HCT116 (cell line): ENCODE measurements at regions not wholly inside any gene's neighbourhood (a gene's known extent, or its start where the extent isn't known, plus 50 kb on each side); places are given as distances from the start of the nearest gene placed in this dataset.

Source experiments
- ATAC-seq: fragments of 200-7000 bp; cut with Tn5 transposase; 2 replicates; pipeline ENCODE4 v1.9.1; 2020; ENCODE audit warnings: mild to moderate bottlenecking, moderate library complexity
- BruUV-seq: library from RNA; stranded (reverse); fragments of 400-500 nt; replicated peaks from 2 replicates; lab custom pipeline; 2021; lab: Mats Ljungman, UMichigan
- CTCF ChIA-PET: fragments of 300-600 bp; sonication (Branson Sonifier 250); formaldehyde crosslinking; loops from one replicate; lab custom pipeline; 2021; ENCODE audit warnings: antibody characterized with exemption; lab: Charles Lee
- POLR2A ChIA-PET: fragments of 300-600, 350-600 bp; sonication (Branson Sonifier 250); formaldehyde crosslinking; loops from one replicate; lab custom pipeline; 2021; ENCODE audit warnings: antibody characterized with exemption; lab: Charles Lee
- RAD21 ChIA-PET, 2 experiments: fragments of 300-600 bp; sonication (Branson Sonifier 250); formaldehyde crosslinking; loops; one replicate each; lab custom pipeline; 2023; ENCODE audit warnings: low total read pairs in 2 of 2; ENCODE audit not compliant: uncharacterized antibody in 2 of 2, unreplicated experiment in 2 of 2, low non-redundant PET in 1 of 2; lab: Charles Lee
- DNase-seq: peaks from one replicate; pipeline ENCODE4 v3.0.0-alpha.2; 2010; ENCODE audit warnings: low read depth, low spot score
- H2AFZ ChIP-seq: fragments of 200-600 bp; shearing (Covaris generic), sonication (generic); 2 replicates; pipeline ENCODE4 v1.6.1; 2017; ENCODE audit warnings: low read depth, mixed run types, mixed read lengths, antibody characterized with exemption, low read length; ENCODE audit not compliant: poor library complexity, severe bottlenecking
- H3K27ac ChIP-seq: 2 replicates; pipeline ENCODE4 v1.5.1; 2012; ENCODE audit warnings: low read depth, low read length
- H3K27me3 ChIP-seq: fragments of 200-600 bp; sonication (generic); 2 replicates; pipeline ENCODE4 v1.6.1; 2016; ENCODE audit warnings: mixed run types, low read length, mixed read lengths; ENCODE audit not compliant: insufficient read depth
- H3K36me3 ChIP-seq, 2 experiments: fragments of 200-500 bp in 1 of 2; fragments of 200-600 bp in 1 of 2; sonication (Bioruptor generic) in 1 of 2; sonication (generic) in 1 of 2; 2 replicates each; pipeline versions ENCODE4 v1.5.1 to v1.6.1; 2014 to 2016; ENCODE audit warnings: low read length in 2 of 2, inconsistent platforms in 1 of 2, mixed read lengths in 1 of 2, mixed run types in 1 of 2; ENCODE audit not compliant: insufficient read depth in 2 of 2, control insufficient read depth in 1 of 2
- H3K4me1 ChIP-seq, 2 experiments: fragments of 200-600 bp in 1 of 2; sonication (generic) in 1 of 2; 2 replicates each; pipeline versions ENCODE4 v1.5.1 to v1.6.1; 2012 to 2017; ENCODE audit warnings: low read length in 2 of 2, inconsistent platforms in 1 of 2, mild to moderate bottlenecking in 1 of 2, mixed read lengths in 1 of 2, mixed run types in 1 of 2, moderate library complexity in 1 of 2; ENCODE audit not compliant: insufficient read depth in 2 of 2, control insufficient read depth in 1 of 2
- H3K4me2 ChIP-seq: fragments of 200-600 bp; sonication (generic); 2 replicates; pipeline ENCODE4 v1.6.1; 2017; ENCODE audit warnings: mixed run types, low read length, mixed read lengths
- H3K4me3 ChIP-seq, 2 experiments: fragments of 200-600 bp in 1 of 2; sonication (generic) in 1 of 2; replicated peaks in 1 of 2; 2 replicates each; pipeline ENCODE4 v1.5.1; 2011 to 2016; ENCODE audit warnings: low read length in 2 of 2, control low read depth in 1 of 2, low read depth in 1 of 2, mild to moderate bottlenecking in 1 of 2, mixed read lengths in 1 of 2, mixed run types in 1 of 2
- H3K79me2 ChIP-seq: fragments of 200-600 bp; sonication (generic); 2 replicates; pipeline ENCODE4 v1.6.1; 2017; ENCODE audit warnings: mild to moderate bottlenecking, mixed run types, low read length, moderate library complexity, mixed read lengths; ENCODE audit not compliant: insufficient read depth
- H3K9ac ChIP-seq: fragments of 200-600 bp; sonication (generic); 2 replicates; pipeline ENCODE4 v1.6.1; 2016; ENCODE audit warnings: low read length, mixed read lengths
- H3K9me2 ChIP-seq: fragments of 200-600 bp; sonication (generic), shearing (Covaris generic); 2 replicates; pipeline ENCODE4 v1.6.1; 2017; ENCODE audit warnings: mixed run types, mild to moderate bottlenecking, moderate library complexity; ENCODE audit not compliant: insufficient read depth
- H3K9me3 ChIP-seq, 2 experiments: fragments of 200-500 bp in 1 of 2; fragments of 200-600 bp in 1 of 2; sonication (Bioruptor generic) in 1 of 2; sonication (generic) in 1 of 2; 2 replicates each; pipeline ENCODE4 v1.6.1; 2014 to 2017; ENCODE audit warnings: low read length in 2 of 2, mixed read lengths in 2 of 2, inconsistent platforms in 1 of 2, low read depth in 1 of 2, mild to moderate bottlenecking in 1 of 2, mixed run types in 1 of 2, moderate library complexity in 1 of 2; ENCODE audit not compliant: control insufficient read depth in 1 of 2, insufficient read depth in 1 of 2
- H4K20me1 ChIP-seq: fragments of 200-600 bp; sonication (generic), shearing (Covaris generic); 2 replicates; pipeline ENCODE4 v1.6.1; 2017; ENCODE audit warnings: mixed run types, mild to moderate bottlenecking, moderate library complexity; ENCODE audit not compliant: insufficient read depth
- EZH2phosphoT487 ChIP-seq: fragments of 200-600 bp; IDR thresholded peaks from 2 replicates; pipeline ENCODE4 v1.6.1; 2018; ENCODE audit warnings: antibody characterized with exemption, borderline replicate concordance
- JUND ChIP-seq: IDR thresholded peaks from 2 replicates; pipeline ENCODE4 v1.6.1; 2012
- RAD21 ChIP-seq: IDR thresholded peaks from 2 replicates; pipeline ENCODE4 v1.6.1; 2012; ENCODE audit warnings: low read depth, mild to moderate bottlenecking
- SRF ChIP-seq: IDR thresholded peaks from 2 replicates; pipeline ENCODE4 v1.6.1; 2012; ENCODE audit warnings: low read depth
- YY1 ChIP-seq: IDR thresholded peaks from 2 replicates; pipeline ENCODE4 v1.6.1; 2011; ENCODE audit warnings: low read length, low read depth, moderate library complexity, mild to moderate bottlenecking; ENCODE audit not compliant: insufficient replicate concordance; ENCODE audit errors: extremely low read depth
- intact Hi-C: fragments of 100-400 bp; cut with micrococcal nuclease; formaldehyde crosslinking; loops from 2 replicates; pipeline ENCODE4 v1.10.0; 2022
- TF ChIP-seq, protein P1 (sequence below): IDR thresholded peaks from 2 replicates; pipeline ENCODE4 v1.6.1; 2012; ENCODE audit warnings: low read depth
- TF ChIP-seq, protein P2 (sequence below), 3 experiments: fragments of 200-600 bp in 1 of 3; sonication (generic) in 1 of 3; IDR thresholded peaks in 2 of 3; conservative IDR thresholded peaks in 1 of 3; 2 replicates each; pipeline ENCODE4 v1.5.1; 2012 to 2017; ENCODE audit warnings: low read depth in 2 of 3, low read length in 2 of 3, antibody characterized with exemption in 1 of 3, borderline replicate concordance in 1 of 3, control low read depth in 1 of 3, mild to moderate bottlenecking in 1 of 3, mixed read lengths in 1 of 3, mixed run types in 1 of 3, moderate library complexity in 1 of 3; ENCODE audit not compliant: insufficient read depth in 1 of 3

DNA sequence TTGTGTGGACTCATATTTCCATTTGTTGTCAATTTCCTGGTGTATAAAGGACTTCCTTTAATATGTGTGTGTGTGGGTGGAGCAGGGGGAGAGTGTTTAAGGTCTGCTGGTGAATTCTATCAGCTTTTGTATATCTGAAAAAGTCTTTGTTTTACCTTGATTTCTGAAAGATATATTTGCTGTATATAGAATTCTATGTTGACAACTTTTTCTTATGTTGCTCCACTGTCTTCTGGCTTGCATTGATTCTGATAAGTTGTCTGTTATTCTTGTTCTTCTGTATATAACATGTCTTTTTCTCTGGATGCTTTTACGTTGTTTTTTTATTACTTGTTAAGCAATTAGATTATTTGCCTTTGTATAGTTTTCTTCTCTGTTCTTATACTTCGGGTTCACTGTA, 90.0 kb upstream of the CEP162 start:
- no peak for ATAC-seq
- H3K4me3 ChIP-seq: no peak overlapping the region
- no peak overlapping the region for H3K27ac ChIP-seq
- no peak overlapping the region for H3K4me2 ChIP-seq
- no peak overlapping the region for H2AFZ ChIP-seq
- H3K9me3 ChIP-seq: no peaks in the 10 kb centered on the region
- no peaks in the 10 kb centered on the region for H4K20me1 ChIP-seq
- TF ChIP-seq, protein P1, sequence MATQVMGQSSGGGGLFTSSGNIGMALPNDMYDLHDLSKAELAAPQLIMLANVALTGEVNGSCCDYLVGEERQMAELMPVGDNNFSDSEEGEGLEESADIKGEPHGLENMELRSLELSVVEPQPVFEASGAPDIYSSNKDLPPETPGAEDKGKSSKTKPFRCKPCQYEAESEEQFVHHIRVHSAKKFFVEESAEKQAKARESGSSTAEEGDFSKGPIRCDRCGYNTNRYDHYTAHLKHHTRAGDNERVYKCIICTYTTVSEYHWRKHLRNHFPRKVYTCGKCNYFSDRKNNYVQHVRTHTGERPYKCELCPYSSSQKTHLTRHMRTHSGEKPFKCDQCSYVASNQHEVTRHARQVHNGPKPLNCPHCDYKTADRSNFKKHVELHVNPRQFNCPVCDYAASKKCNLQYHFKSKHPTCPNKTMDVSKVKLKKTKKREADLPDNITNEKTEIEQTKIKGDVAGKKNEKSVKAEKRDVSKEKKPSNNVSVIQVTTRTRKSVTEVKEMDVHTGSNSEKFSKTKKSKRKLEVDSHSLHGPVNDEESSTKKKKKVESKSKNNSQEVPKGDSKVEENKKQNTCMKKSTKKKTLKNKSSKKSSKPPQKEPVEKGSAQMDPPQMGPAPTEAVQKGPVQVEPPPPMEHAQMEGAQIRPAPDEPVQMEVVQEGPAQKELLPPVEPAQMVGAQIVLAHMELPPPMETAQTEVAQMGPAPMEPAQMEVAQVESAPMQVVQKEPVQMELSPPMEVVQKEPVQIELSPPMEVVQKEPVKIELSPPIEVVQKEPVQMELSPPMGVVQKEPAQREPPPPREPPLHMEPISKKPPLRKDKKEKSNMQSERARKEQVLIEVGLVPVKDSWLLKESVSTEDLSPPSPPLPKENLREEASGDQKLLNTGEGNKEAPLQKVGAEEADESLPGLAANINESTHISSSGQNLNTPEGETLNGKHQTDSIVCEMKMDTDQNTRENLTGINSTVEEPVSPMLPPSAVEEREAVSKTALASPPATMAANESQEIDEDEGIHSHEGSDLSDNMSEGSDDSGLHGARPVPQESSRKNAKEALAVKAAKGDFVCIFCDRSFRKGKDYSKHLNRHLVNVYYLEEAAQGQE: no peak
- TF ChIP-seq, protein P2, sequence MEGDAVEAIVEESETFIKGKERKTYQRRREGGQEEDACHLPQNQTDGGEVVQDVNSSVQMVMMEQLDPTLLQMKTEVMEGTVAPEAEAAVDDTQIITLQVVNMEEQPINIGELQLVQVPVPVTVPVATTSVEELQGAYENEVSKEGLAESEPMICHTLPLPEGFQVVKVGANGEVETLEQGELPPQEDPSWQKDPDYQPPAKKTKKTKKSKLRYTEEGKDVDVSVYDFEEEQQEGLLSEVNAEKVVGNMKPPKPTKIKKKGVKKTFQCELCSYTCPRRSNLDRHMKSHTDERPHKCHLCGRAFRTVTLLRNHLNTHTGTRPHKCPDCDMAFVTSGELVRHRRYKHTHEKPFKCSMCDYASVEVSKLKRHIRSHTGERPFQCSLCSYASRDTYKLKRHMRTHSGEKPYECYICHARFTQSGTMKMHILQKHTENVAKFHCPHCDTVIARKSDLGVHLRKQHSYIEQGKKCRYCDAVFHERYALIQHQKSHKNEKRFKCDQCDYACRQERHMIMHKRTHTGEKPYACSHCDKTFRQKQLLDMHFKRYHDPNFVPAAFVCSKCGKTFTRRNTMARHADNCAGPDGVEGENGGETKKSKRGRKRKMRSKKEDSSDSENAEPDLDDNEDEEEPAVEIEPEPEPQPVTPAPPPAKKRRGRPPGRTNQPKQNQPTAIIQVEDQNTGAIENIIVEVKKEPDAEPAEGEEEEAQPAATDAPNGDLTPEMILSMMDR (IDR thresholded peaks at IDR 0.05 in 2 of 3, conservative IDR thresholded peaks at IDR 0.05 in 1 of 3; ENCODE audit: borderline replicate concordance in 1 of 3, insufficient read depth in 1 of 3, low read depth in 2 of 3, low read length in 2 of 3): no peak
- TF ChIP-seq SRF (no peak), YY1 (no peak), RAD21 (no peak), EZH2phosphoT487 (no peak), JUND (no peak)
- no TSS peak for BruUV-seq
- RAD21 ChIA-PET: no interaction called here
- intact Hi-C loops: no loop called here
- CTCF ChIA-PET: no interaction called here
- H3K9me2 ChIP-seq: no peaks in the 10 kb centered on the region
- H3K9ac ChIP-seq: no peak overlapping the region
- POLR2A ChIA-PET: no interaction called here
- H3K36me3 ChIP-seq: no peaks in the 10 kb centered on the region
- H3K27me3 ChIP-seq: peaks cover 4% of the 10 kb centered on the region; the same call in 1 of the 2 replicates
- DNase-seq: no peak
- no peaks in the 10 kb centered on the region for H3K79me2 ChIP-seq
- H3K4me1 ChIP-seq: no peaks in the 10 kb centered on the region
